Vagina (tissue), 2 donors: ENCODE measurements at regions not wholly inside any gene's neighbourhood (a gene's known extent, or its start where the extent isn't known, plus 50 kb on each side); places are given as distances from the start of the nearest gene placed in this dataset.

Experiments
- DNase-seq, 2 donors: peaks; one replicate each; pipeline ENCODE4 v3.0.0-alpha.2; 2017; ENCODE audit errors: extremely low spot score in 2 of 2
- H3K27ac ChIP-seq: fragments of 200-600 bp; sonication (generic); one replicate; pipeline ENCODE4 v1.5.1; 2019
- H3K27me3 ChIP-seq: fragments of 200-600 bp; sonication (generic); one replicate; pipeline ENCODE4 v1.5.1; 2019
- H3K36me3 ChIP-seq, 2 donors: fragments of 200-600 bp; sonication (generic); one replicate each; pipeline ENCODE4 v1.5.1; 2017 to 2019
- H3K4me1 ChIP-seq: fragments of 200-600 bp; sonication (generic); one replicate; pipeline ENCODE4 v1.5.1; 2019
- H3K4me3 ChIP-seq, 2 donors: fragments of 200-600 bp; sonication (generic); 1 replicate in 1 of 2; 2 replicates in 1 of 2; pipeline ENCODE4 v1.5.1; 2016 to 2019
- H3K9me3 ChIP-seq: fragments of 200-600 bp; sonication (generic); one replicate; pipeline ENCODE4 v1.5.1; 2019
- POLR2A ChIP-seq, 2 donors: fragments of 450-650 bp; IDR thresholded peaks; one replicate each; pipeline ENCODE4 v1.6.1; 2017; ENCODE audit warnings: antibody characterized with exemption in 2 of 2, mild to moderate bottlenecking in 2 of 2, moderate library complexity in 2 of 2
- POLR2AphosphoS5 ChIP-seq, 2 donors: sonication (generic); formaldehyde crosslinking; IDR thresholded peaks; one replicate each; pipeline ENCODE4 v1.9.0; 2017; ENCODE audit warnings: antibody characterized with exemption in 2 of 2, mild to moderate bottlenecking in 2 of 2, low read depth in 1 of 2; ENCODE audit not compliant: insufficient read depth in 1 of 2
- intact Hi-C: fragments of 100-400 bp; cut with DNase I; formaldehyde crosslinking; loops from one replicate; pipeline ENCODE4 v1.15.1; 2023
- TF ChIP-seq, protein P1 (sequence below), 3 experiments: fragments of 450-650 bp in 2 of 3; fragments of 200-600 bp in 1 of 3; sonication (generic) in 1 of 3; IDR thresholded peaks; one replicate each; pipeline ENCODE4 v1.5.1; 2017 to 2019; ENCODE audit warnings: antibody characterized with exemption in 3 of 3, mild to moderate bottlenecking in 2 of 3, moderate library complexity in 2 of 3

DNA sequence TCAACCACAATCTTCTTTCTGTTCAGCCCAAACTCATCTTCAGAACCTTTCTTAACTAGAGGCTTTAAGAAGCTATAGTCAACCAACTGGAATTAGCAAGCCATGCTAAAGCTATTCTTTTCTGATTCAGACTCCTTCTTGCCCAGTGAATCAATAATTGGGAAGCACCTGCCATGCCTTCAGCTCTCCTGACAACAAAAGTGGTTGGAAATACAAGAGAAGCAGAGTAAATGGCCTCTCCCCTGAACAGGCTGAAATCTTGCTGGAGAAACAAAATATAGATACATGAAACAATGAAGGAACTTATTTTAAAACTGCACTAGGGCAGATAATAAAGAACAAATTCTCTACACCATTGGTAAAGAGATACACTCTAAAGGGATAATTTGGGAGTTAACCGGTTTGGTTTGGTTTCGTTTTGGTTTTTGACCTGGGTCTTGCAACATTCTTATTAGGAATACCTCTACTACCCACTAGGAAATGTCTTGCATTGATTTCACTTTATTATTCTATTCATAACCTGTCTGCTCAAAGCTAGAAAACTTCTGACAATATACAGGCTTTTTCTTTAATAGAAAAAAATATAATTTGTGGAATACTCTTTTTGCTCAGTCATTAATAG is 173.6 kb upstream of the DYNLRB2 start:
- intact Hi-C loops: no loop called here
- no peaks in the 10 kb centered on the region for H3K36me3 ChIP-seq
- no peak overlapping the region for H3K27ac ChIP-seq
- H3K4me3 ChIP-seq: no peak overlapping the region
- DNase-seq: no peak
- no peak for TF ChIP-seq POLR2A (IDR thresholded peaks at IDR 0.05)
- TF ChIP-seq, protein P1, sequence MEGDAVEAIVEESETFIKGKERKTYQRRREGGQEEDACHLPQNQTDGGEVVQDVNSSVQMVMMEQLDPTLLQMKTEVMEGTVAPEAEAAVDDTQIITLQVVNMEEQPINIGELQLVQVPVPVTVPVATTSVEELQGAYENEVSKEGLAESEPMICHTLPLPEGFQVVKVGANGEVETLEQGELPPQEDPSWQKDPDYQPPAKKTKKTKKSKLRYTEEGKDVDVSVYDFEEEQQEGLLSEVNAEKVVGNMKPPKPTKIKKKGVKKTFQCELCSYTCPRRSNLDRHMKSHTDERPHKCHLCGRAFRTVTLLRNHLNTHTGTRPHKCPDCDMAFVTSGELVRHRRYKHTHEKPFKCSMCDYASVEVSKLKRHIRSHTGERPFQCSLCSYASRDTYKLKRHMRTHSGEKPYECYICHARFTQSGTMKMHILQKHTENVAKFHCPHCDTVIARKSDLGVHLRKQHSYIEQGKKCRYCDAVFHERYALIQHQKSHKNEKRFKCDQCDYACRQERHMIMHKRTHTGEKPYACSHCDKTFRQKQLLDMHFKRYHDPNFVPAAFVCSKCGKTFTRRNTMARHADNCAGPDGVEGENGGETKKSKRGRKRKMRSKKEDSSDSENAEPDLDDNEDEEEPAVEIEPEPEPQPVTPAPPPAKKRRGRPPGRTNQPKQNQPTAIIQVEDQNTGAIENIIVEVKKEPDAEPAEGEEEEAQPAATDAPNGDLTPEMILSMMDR (IDR thresholded peaks at IDR 0.05): no peak
- TF ChIP-seq POLR2AphosphoS5 (IDR thresholded peaks at IDR 0.05; ENCODE audit: insufficient read depth in 1 of 2, low read depth in 1 of 2): no peak
- H3K9me3 ChIP-seq: no peaks in the 10 kb centered on the region
- H3K4me1 ChIP-seq: no peaks in the 10 kb centered on the region
- no peaks in the 10 kb centered on the region for H3K27me3 ChIP-seq

DNA sequence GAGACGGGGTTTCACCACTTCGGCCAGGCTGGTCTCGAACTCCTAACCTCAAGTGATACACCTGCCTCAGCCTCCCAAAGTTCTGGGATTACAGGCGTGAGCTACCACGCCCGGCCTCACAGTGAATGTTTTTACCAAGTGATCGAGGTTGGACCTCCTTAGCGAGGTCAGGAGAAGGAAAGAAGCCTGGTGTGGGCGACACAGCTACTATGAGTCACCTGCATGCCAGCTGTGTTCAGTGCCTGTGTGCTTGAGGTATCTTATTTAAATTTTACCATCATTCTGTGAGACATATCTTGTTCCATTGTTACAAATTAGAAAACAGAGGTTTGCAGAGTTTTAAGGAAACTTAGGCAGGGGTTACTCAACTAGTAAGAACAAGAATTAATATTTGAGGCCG is 174.8 kb upstream of the DYNLRB2 start:
- intact Hi-C loops: no loop called here
- Histone ChIP-seq H3K9me3 (no peaks in the 10 kb centered on the region), H3K27ac (no peak overlapping the region), H3K27me3 (no peaks in the 10 kb centered on the region), H3K4me3 (no peak overlapping the region), H3K4me1 (no peaks in the 10 kb centered on the region), H3K36me3 (no peaks in the 10 kb centered on the region)
- no peak for TF ChIP-seq POLR2AphosphoS5 (IDR thresholded peaks at IDR 0.05; ENCODE audit: insufficient read depth in 1 of 2, low read depth in 1 of 2)
- TF ChIP-seq, protein P1 (IDR thresholded peaks at IDR 0.05): no peak
- DNase-seq: no peak

DNA sequence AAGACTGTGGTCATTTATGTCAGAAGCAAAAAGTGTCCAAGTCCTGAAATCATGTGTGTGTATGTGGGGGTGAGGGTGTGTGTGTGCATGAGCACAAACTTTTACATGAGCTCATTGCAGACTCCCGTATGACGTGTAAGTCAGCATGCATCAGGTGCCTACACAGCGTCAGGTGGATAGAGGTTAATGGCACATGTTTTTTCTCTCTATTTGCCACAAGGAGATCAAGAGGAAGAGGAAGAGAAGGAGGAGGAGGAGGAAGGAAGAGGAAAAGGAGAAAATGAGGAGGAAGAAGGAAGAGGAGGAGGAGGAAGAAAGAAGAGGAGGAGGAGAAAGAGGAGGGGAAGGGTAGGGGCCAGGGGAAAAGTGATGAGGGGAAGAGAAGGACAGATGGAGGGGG is 178.0 kb upstream of the DYNLRB2 start:
- Histone ChIP-seq H3K4me1 (no peaks in the 10 kb centered on the region), H3K4me3 (no peak overlapping the region), H3K36me3 (no peaks in the 10 kb centered on the region), H3K27me3 (no peaks in the 10 kb centered on the region), H3K27ac (no peak overlapping the region), H3K9me3 (no peaks in the 10 kb centered on the region)
- no peak for DNase-seq
- intact Hi-C loops: no loop called here
- TF ChIP-seq, protein P1 (IDR thresholded peaks at IDR 0.05): no peak
- TF ChIP-seq POLR2AphosphoS5 (IDR thresholded peaks at IDR 0.05; ENCODE audit: insufficient read depth in 1 of 2, low read depth in 1 of 2) (no peak), POLR2A (IDR thresholded peaks at IDR 0.05) (no peak)

DNA sequence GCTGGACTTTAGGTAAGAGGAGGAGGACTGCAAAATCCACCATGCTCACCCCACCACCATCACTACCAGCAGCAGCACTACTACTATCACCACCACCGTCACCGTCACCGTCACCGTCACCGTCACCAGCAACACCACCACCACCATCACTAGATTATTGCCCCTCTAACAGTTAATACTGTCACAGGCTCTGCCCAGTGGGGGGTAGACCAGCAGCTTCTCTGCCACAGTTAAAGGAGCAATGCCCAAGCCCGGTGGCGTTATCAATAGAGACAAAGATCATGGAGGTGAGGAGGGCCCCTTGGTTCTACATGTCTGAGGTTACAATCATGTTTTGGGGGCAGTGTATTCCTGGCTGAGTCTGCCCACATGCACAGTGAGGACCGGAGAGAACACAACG is 184.4 kb upstream of the DYNLRB2 start:
- TF ChIP-seq POLR2A (IDR thresholded peaks at IDR 0.05) (no peak), POLR2AphosphoS5 (IDR thresholded peaks at IDR 0.05; ENCODE audit: insufficient read depth in 1 of 2, low read depth in 1 of 2) (no peak)
- TF ChIP-seq, protein P1 (IDR thresholded peaks at IDR 0.05): no peak

DNA sequence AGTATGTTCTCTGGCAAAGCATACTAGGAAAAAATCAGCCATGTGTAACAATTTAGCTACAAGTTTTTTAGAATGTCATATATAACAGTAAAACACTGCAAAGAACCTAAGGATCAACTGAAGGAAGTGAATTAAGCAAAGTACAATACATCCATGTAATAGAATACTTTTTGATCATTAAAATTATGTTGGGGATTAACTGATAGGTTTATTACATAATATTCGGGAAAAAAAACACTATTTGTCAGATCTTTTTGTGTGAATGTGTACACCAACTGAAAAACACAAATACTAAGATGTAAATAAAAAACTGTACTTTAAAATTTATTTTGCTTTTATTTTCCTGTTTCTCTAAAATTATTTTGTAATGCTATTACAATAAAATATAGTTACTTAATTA is 185.5 kb upstream of the DYNLRB2 start:
- H3K4me3 ChIP-seq: no peak overlapping the region
- no peak overlapping the region for H3K27ac ChIP-seq
- intact Hi-C loops: no loop called here
- H3K9me3 ChIP-seq: no peaks in the 10 kb centered on the region
- H3K36me3 ChIP-seq: no peaks in the 10 kb centered on the region
- TF ChIP-seq, protein P1 (IDR thresholded peaks at IDR 0.05): no peak
- TF ChIP-seq POLR2A (IDR thresholded peaks at IDR 0.05): no peak
- no peak for TF ChIP-seq POLR2AphosphoS5 (IDR thresholded peaks at IDR 0.05; ENCODE audit: insufficient read depth in 1 of 2, low read depth in 1 of 2)
- no peak for DNase-seq
- no peaks in the 10 kb centered on the region for H3K4me1 ChIP-seq
- no peaks in the 10 kb centered on the region for H3K27me3 ChIP-seq

More for the DNA sequence above, 184.4 kb upstream of the DYNLRB2 start:
- intact Hi-C loops: no loop called here
- Histone ChIP-seq H3K27ac (no peak overlapping the region), H3K4me1 (no peaks in the 10 kb centered on the region), H3K36me3 (no peaks in the 10 kb centered on the region), H3K4me3 (no peak overlapping the region), H3K27me3 (no peaks in the 10 kb centered on the region), H3K9me3 (no peaks in the 10 kb centered on the region)
- peak in 1 of 2 donors; percentile 90 for DNase-seq
